IPS-20b (cell line): ENCODE measurements at regions not wholly inside any gene's neighbourhood (a gene's known extent, or its start where the extent isn't known, plus 50 kb on each side); places are given as distances from the start of the nearest gene placed in this dataset.

Experiments
- H3K27ac ChIP-seq: one replicate; pipeline ENCODE4 v1.5.1; 2013; ENCODE audit warnings: low read length
- H3K27me3 ChIP-seq: 2 replicates; pipeline ENCODE4 v1.6.1; 2013; ENCODE audit warnings: mild to moderate bottlenecking, low read length, inconsistent platforms; ENCODE audit not compliant: insufficient read depth
- H3K36me3 ChIP-seq: 2 replicates; pipeline ENCODE4 v1.6.1; 2013; ENCODE audit warnings: low read depth, mild to moderate bottlenecking, inconsistent platforms, low read length, moderate library complexity; ENCODE audit not compliant: insufficient read depth
- H3K4me1 ChIP-seq: 2 replicates; pipeline ENCODE4 v1.6.1; 2013; ENCODE audit warnings: mild to moderate bottlenecking, control low read depth, inconsistent platforms, low read length, moderate library complexity; ENCODE audit not compliant: insufficient read depth
- H3K4me3 ChIP-seq: 2 replicates; pipeline ENCODE4 v1.5.1; 2013; ENCODE audit warnings: mild to moderate bottlenecking, low read length, inconsistent platforms
- H3K9ac ChIP-seq: 2 replicates; pipeline ENCODE4 v1.6.1; 2013; ENCODE audit warnings: low read depth, mild to moderate bottlenecking, inconsistent platforms, low read length, moderate library complexity
- H3K9me3 ChIP-seq: 2 replicates; pipeline ENCODE4 v1.6.1; 2013; ENCODE audit warnings: mild to moderate bottlenecking, low read depth, low read length, inconsistent platforms; ENCODE audit not compliant: insufficient read depth

GRCh38 chr13:39985071-39985470, 329.6 kb downstream of the COG6 start:
- Histone ChIP-seq H3K4me3 (no peak overlapping the region), H3K27ac (no peak overlapping the region), H3K9ac (no peak overlapping the region), H3K36me3 (no peaks in the 10 kb centered on the region), H3K27me3 (no peaks in the 10 kb centered on the region), H3K9me3 (no peaks in the 10 kb centered on the region), H3K4me1 (no peaks in the 10 kb centered on the region)

GRCh38 chr13:39988351-39988750, 332.9 kb downstream of the COG6 start:
- Histone ChIP-seq H3K4me3 (no peak overlapping the region), H3K36me3 (no peaks in the 10 kb centered on the region), H3K27ac (no peak overlapping the region)

GRCh38 chr13:39998166-39998565, 342.7 kb downstream of the COG6 start:
- no peaks in the 10 kb centered on the region for H3K4me1 ChIP-seq
- H3K9ac ChIP-seq: no peak overlapping the region
- no peak overlapping the region for H3K27ac ChIP-seq

More at GRCh38 chr13:39988351-39988750, 332.9 kb downstream of the COG6 start:
- H3K9ac ChIP-seq: no peak overlapping the region
- H3K9me3 ChIP-seq: no peaks in the 10 kb centered on the region
- no peaks in the 10 kb centered on the region for H3K4me1 ChIP-seq
- no peaks in the 10 kb centered on the region for H3K27me3 ChIP-seq

GRCh38 chr13:40002016-40002415, 346.6 kb downstream of the COG6 start:
- Histone ChIP-seq H3K27me3 (no peaks in the 10 kb centered on the region), H3K4me1 (no peaks in the 10 kb centered on the region), H3K27ac (no peak overlapping the region), H3K4me3 (no peak overlapping the region), H3K36me3 (no peaks in the 10 kb centered on the region), H3K9me3 (no peaks in the 10 kb centered on the region), H3K9ac (no peak overlapping the region)

More at GRCh38 chr13:39998166-39998565, 342.7 kb downstream of the COG6 start:
- H3K27me3 ChIP-seq: no peaks in the 10 kb centered on the region
- H3K9me3 ChIP-seq: no peaks in the 10 kb centered on the region
- no peak overlapping the region for H3K4me3 ChIP-seq
- H3K36me3 ChIP-seq: no peaks in the 10 kb centered on the region

GRCh38 chr13:40013554-40013953, 358.1 kb downstream of the COG6 start:
- no peak overlapping the region for H3K27ac ChIP-seq
- peaks cover 4% of the 10 kb centered on the region; the same call in 1 of the 2 replicates for H3K4me1 ChIP-seq
- no peak overlapping the region for H3K4me3 ChIP-seq
- H3K27me3 ChIP-seq: no peaks in the 10 kb centered on the region
- H3K9me3 ChIP-seq: no peaks in the 10 kb centered on the region
- H3K9ac ChIP-seq: no peak overlapping the region
- no peaks in the 10 kb centered on the region for H3K36me3 ChIP-seq

GRCh38 chr13:40016953-40017660, 361.6 kb downstream of the COG6 start:
- no peak overlapping the region for H3K27ac ChIP-seq
- peaks cover 4% of the 10 kb centered on the region; the same call in 1 of the 2 replicates for H3K4me1 ChIP-seq
- no peak overlapping the region for H3K4me3 ChIP-seq
- no peaks in the 10 kb centered on the region for H3K27me3 ChIP-seq
- no peaks in the 10 kb centered on the region for H3K9me3 ChIP-seq
- no peaks in the 10 kb centered on the region for H3K36me3 ChIP-seq
- H3K9ac ChIP-seq: 0 out of 2 replicates have a peak overlapping the region, but pooled peaks have one; percentile 29

GRCh38 chr13:40017662-40018262, 362.3 kb downstream of the COG6 start:
- no peaks in the 10 kb centered on the region for H3K27me3 ChIP-seq
- H3K4me1 ChIP-seq: peaks cover 4% of the 10 kb centered on the region; the same call in 1 of the 2 replicates
- H3K9me3 ChIP-seq: no peaks in the 10 kb centered on the region
- H3K36me3 ChIP-seq: no peaks in the 10 kb centered on the region
- H3K27ac ChIP-seq: no peak overlapping the region
- H3K4me3 ChIP-seq: no peak overlapping the region
- H3K9ac ChIP-seq: peak overlapping the region; percentile 29; the same call in 1 of the 2 replicates

GRCh38 chr13:40023595-40024203, 368.2 kb downstream of the COG6 start:
- Histone ChIP-seq H3K9ac (no peak overlapping the region), H3K9me3 (no peaks in the 10 kb centered on the region), H3K36me3 (no peaks in the 10 kb centered on the region), H3K4me3 (no peak overlapping the region), H3K27ac (no peak overlapping the region), H3K27me3 (no peaks in the 10 kb centered on the region), H3K4me1 (no peaks in the 10 kb centered on the region)

- H3K27ac ChIP-seq: no peak overlapping the region
- no peaks in the 10 kb centered on the region for H3K4me1 ChIP-seq
- no peak overlapping the region for H3K4me3 ChIP-seq
- no peak overlapping the region for H3K9ac ChIP-seq
- H3K36me3 ChIP-seq: no peaks in the 10 kb centered on the region
- no peaks in the 10 kb centered on the region for H3K27me3 ChIP-seq
- H3K9me3 ChIP-seq: no peaks in the 10 kb centered on the region
Observed at GRCh38 chr13:40024204-40024966, 368.9 kb downstream of the COG6 start.

- Histone ChIP-seq H3K27me3 (no peaks in the 10 kb centered on the region), H3K36me3 (no peaks in the 10 kb centered on the region)
Observed at GRCh38 chr13:40024967-40025714, 369.7 kb downstream of the COG6 start.

GRCh38 chr13:40026174-40026585, 370.7 kb downstream of the COG6 start:
- Histone ChIP-seq H3K36me3 (no peaks in the 10 kb centered on the region), H3K4me3 (no peak overlapping the region), H3K9me3 (no peaks in the 10 kb centered on the region), H3K27ac (no peak overlapping the region), H3K9ac (no peak overlapping the region), H3K4me1 (0 out of 2 replicates have a peak, but pooled peaks cover 5% of the 10 kb centered on the region), H3K27me3 (no peaks in the 10 kb centered on the region)

More at GRCh38 chr13:40024967-40025714, 369.7 kb downstream of the COG6 start:
- no peaks in the 10 kb centered on the region for H3K9me3 ChIP-seq
- H3K27ac ChIP-seq: no peak overlapping the region
- H3K4me1 ChIP-seq: no peaks in the 10 kb centered on the region
- H3K4me3 ChIP-seq: no peak overlapping the region
- no peak overlapping the region for H3K9ac ChIP-seq
